SK-N-SH (cell line): ENCODE measurements at regions not wholly inside any gene's neighbourhood (a gene's known extent, or its start where the extent isn't known, plus 50 kb on each side); places are given as distances from the start of the nearest gene placed in this dataset.

Experiments
- CTCF ChIA-PET: fragments of 300-600, 350-600 bp; formaldehyde crosslinking; extraction: SDS; loops from one replicate; lab custom pipeline; 2021; lab: Yijun Ruan, JAX
- POLR2A ChIA-PET: fragments of 350-600 bp; sonication (Branson Sonifier 250); formaldehyde crosslinking; extraction: SDS; loops from one replicate; lab custom pipeline; 2020; ENCODE audit warnings: antibody characterized with exemption, inconsistent platforms; lab: Yijun Ruan, JAX
- DNase-seq: peaks from one replicate; pipeline ENCODE4 v3.0.0; 2012
- H2AFZ ChIP-seq: fragments of 200-600 bp; sonication (generic); 2 replicates; pipeline ENCODE4 v1.8.1; 2016; ENCODE audit warnings: antibody characterized with exemption, mild to moderate bottlenecking, low read depth
- H3F3A ChIP-seq: fragments of 200-600 bp; sonication (generic); replicated peaks from 2 replicates; pipeline ENCODE3; 2016; ENCODE audit warnings: antibody characterized with exemption, mild to moderate bottlenecking; ENCODE audit not compliant: insufficient read depth
- H3K27ac ChIP-seq, 2 experiments: fragments of 200-500 bp in 1 of 2; fragments of 200-600 bp in 1 of 2; sonication (Bioruptor generic) in 1 of 2; sonication (generic), shearing (Covaris generic) in 1 of 2; 2 replicates each; pipeline versions ENCODE4 v1.5.1 to v1.6.1; 2014 to 2016; ENCODE audit warnings: low read depth in 2 of 2, inconsistent platforms in 1 of 2, low read length in 1 of 2, mild to moderate bottlenecking in 1 of 2, mixed read lengths in 1 of 2
- H3K27me3 ChIP-seq: fragments of 200-600 bp; sonication (generic), shearing (Covaris generic); 2 replicates; pipeline ENCODE4 v1.6.1; 2016; ENCODE audit warnings: mixed run types; ENCODE audit not compliant: insufficient read depth
- H3K36me3 ChIP-seq, 2 experiments: fragments of 200-500 bp in 1 of 2; fragments of 200-600 bp in 1 of 2; sonication (Bioruptor generic) in 1 of 2; sonication (generic) in 1 of 2; replicated peaks in 1 of 2; 2 replicates each; pipeline versions ENCODE3 to v1.5.1; 2014 to 2016; ENCODE audit warnings: low read length in 1 of 2, mild to moderate bottlenecking in 1 of 2; ENCODE audit not compliant: insufficient read depth in 2 of 2, control insufficient read depth in 1 of 2
- H3K4me1 ChIP-seq, 2 experiments: fragments of 200-500 bp in 1 of 2; fragments of 200-600 bp in 1 of 2; sonication (Bioruptor generic) in 1 of 2; sonication (generic), shearing (Covaris generic) in 1 of 2; 2 replicates each; pipeline versions ENCODE4 v1.5.1 to v1.6.1; 2014 to 2016; ENCODE audit warnings: low read depth in 1 of 2, low read length in 1 of 2, mixed run types in 1 of 2; ENCODE audit not compliant: insufficient read depth in 2 of 2, control insufficient read depth in 1 of 2
- H3K4me2 ChIP-seq: fragments of 200-600 bp; sonication (generic), shearing (Covaris generic); 2 replicates; pipeline ENCODE4 v1.6.1; 2017; ENCODE audit warnings: mixed run types
- H3K4me3 ChIP-seq, 2 experiments: fragments of 200-500 bp in 1 of 2; fragments of 200-600 bp in 1 of 2; sonication (Bioruptor generic) in 1 of 2; sonication (generic), shearing (Covaris generic) in 1 of 2; 2 replicates each; pipeline versions ENCODE4 v1.5.1 to v1.8.1; 2014 to 2016; ENCODE audit warnings: low read depth in 2 of 2, inconsistent platforms in 1 of 2, low read length in 1 of 2, mild to moderate bottlenecking in 1 of 2, mixed read lengths in 1 of 2, moderate library complexity in 1 of 2
- H3K79me2 ChIP-seq: fragments of 200-600 bp; sonication (generic); 2 replicates; pipeline ENCODE4 v1.8.1; 2017; ENCODE audit warnings: mild to moderate bottlenecking; ENCODE audit not compliant: insufficient read depth
- H3K9ac ChIP-seq: fragments of 200-600 bp; sonication (generic); 2 replicates; pipeline ENCODE4 v1.6.1; 2017; ENCODE audit warnings: mixed run types
- H3K9me2 ChIP-seq: fragments of 200-600 bp; sonication (generic); 2 replicates; pipeline ENCODE4 v1.6.1; 2017; ENCODE audit warnings: mixed run types
- H3K9me3 ChIP-seq: fragments of 200-600 bp; sonication (generic); 2 replicates; pipeline ENCODE4 v1.6.1; 2017; ENCODE audit warnings: mixed run types, mild to moderate bottlenecking, moderate library complexity
- H4K20me1 ChIP-seq: fragments of 200-600 bp; sonication (generic); 2 replicates; pipeline ENCODE4 v1.6.1; 2017; ENCODE audit warnings: mild to moderate bottlenecking, mixed run types; ENCODE audit not compliant: insufficient read depth
- EP300 ChIP-seq, 2 experiments: IDR thresholded peaks; 2 replicates each; pipeline versions ENCODE4 v1.4.0 to v1.6.1; 2012; ENCODE audit warnings: borderline replicate concordance in 1 of 2, low read depth in 1 of 2, low read length in 1 of 2
- EZH2phosphoT487 ChIP-seq: fragments of 200-600 bp; sonication (generic); IDR thresholded peaks from 2 replicates; pipeline ENCODE4 v1.6.1; 2017; ENCODE audit warnings: low read depth, mixed run types, mild to moderate bottlenecking, antibody characterized with exemption, moderate library complexity, borderline replicate concordance
- FOSL2 ChIP-seq: IDR thresholded peaks from 2 replicates; pipeline ENCODE4 v1.4.0; 2012; ENCODE audit warnings: low read depth, mild to moderate bottlenecking, moderate library complexity, borderline replicate concordance
- FOXJ3 ChIP-seq: sonication (generic); formaldehyde crosslinking; IDR thresholded peaks from 2 replicates; pipeline ENCODE4 v1.5.1; 2020; ENCODE audit warnings: mild to moderate bottlenecking, missing genetic modification reagents
- JUND ChIP-seq: IDR thresholded peaks from 2 replicates; pipeline ENCODE4 v1.4.0; 2012
- MEF2A ChIP-seq: IDR thresholded peaks from 2 replicates; pipeline ENCODE4 v1.4.0; 2012; ENCODE audit warnings: low read depth, borderline replicate concordance
- MXI1 ChIP-seq: IDR thresholded peaks from 2 replicates; pipeline ENCODE4 v1.6.1; 2012; ENCODE audit warnings: mild to moderate bottlenecking, low read depth, low read length, improper control_type of control experiment
- REST ChIP-seq: IDR thresholded peaks from 2 replicates; pipeline ENCODE4 v1.6.1; 2012; ENCODE audit warnings: mild to moderate bottlenecking, low read depth, low read length, moderate library complexity
- RFX5 ChIP-seq: IDR thresholded peaks from 2 replicates; pipeline ENCODE4 v1.6.1; 2012; ENCODE audit warnings: mild to moderate bottlenecking, improper control_type of control experiment, low read length
- RXRA ChIP-seq: IDR thresholded peaks from 2 replicates; pipeline ENCODE4 v1.4.0; 2012; ENCODE audit warnings: low read depth, mild to moderate bottlenecking, borderline replicate concordance
- TCF12 ChIP-seq: IDR thresholded peaks from 2 replicates; pipeline ENCODE4 v1.4.0; 2012
- TEAD4 ChIP-seq: IDR thresholded peaks from 2 replicates; pipeline ENCODE4 v1.4.0; 2012; ENCODE audit warnings: mild to moderate bottlenecking, borderline replicate concordance; ENCODE audit not compliant: insufficient read depth
- USF1 ChIP-seq: IDR thresholded peaks from 2 replicates; pipeline ENCODE4 v1.4.0; 2012; ENCODE audit warnings: low read depth, borderline replicate concordance
- ZBTB33 ChIP-seq: IDR thresholded peaks from 2 replicates; pipeline ENCODE4 v1.4.0; 2012; ENCODE audit warnings: low read depth, borderline replicate concordance
- WGBS: methylation state at CpG from one replicate; pipeline ENCODE4 v1.1.6; 2017; ENCODE audit warnings: low lambda C conversion rate; 5-methylcytosine and 5-hydroxymethylcytosine counted together

- CTCF ChIA-PET = interaction anchor here (0.6 to 1.0 kb wide), 2 partner anchors 33 to 145 kb away, joined by 3 read pairs; no protein-coding TSS in a partner anchor
- H3K4me3 ChIP-seq = no peak overlapping the region
These were observed 79.3 kb upstream of the ADCY1 start for GRCh38 chr7:45494885-45495284.

GRCh38 chr7:45495618-45496017 is 78.5 kb upstream of the ADCY1 start:
- CTCF ChIA-PET = interaction anchor here (1.0 kb wide), 1 partner anchor 32 kb away, joined by 3 read pairs; no protein-coding TSS in a partner anchor
- Histone ChIP-seq H3K4me3 (no peak overlapping the region), H3K27me3 (no peaks in the 10 kb centered on the region), H3K9me3 (no peaks in the 10 kb centered on the region), H3K79me2 (no peaks in the 10 kb centered on the region), H3K4me2 (no peak overlapping the region), H3K27ac (no peak overlapping the region), H4K20me1 (no peaks in the 10 kb centered on the region), H3K9ac (no peak overlapping the region), H2AFZ (no peak overlapping the region), H3F3A (no peaks in the 10 kb centered on the region)
- 35% methylated on average over 3 of the region's 3 CpGs for WGBS
- no peak for DNase-seq
- TF ChIP-seq FOSL2 (no peak), TEAD4 (no peak), TCF12 (no peak), REST (no peak), ZBTB33 (no peak), MXI1 (no peak), RXRA (no peak), MEF2A (no peak)
- TF ChIP-seq, all 33 proteins: peak for 0
- Histone ChIP-seq H3K4me1 (no peaks in the 10 kb centered on the region; a peak in 1 of 4 replicates), H3K36me3 (no peaks in the 10 kb centered on the region), H3K9me2 (no peaks in the 10 kb centered on the region)
- POLR2A ChIA-PET = no interaction called here

More at GRCh38 chr7:45494885-45495284, 79.3 kb upstream of the ADCY1 start:
- Histone ChIP-seq H2AFZ (no peak overlapping the region), H3K9me2 (no peaks in the 10 kb centered on the region), H3K79me2 (no peaks in the 10 kb centered on the region), H3K9ac (no peak overlapping the region), H3K27me3 (no peaks in the 10 kb centered on the region), H3K4me2 (no peak overlapping the region), H3F3A (no peaks in the 10 kb centered on the region), H4K20me1 (no peaks in the 10 kb centered on the region), H3K36me3 (no peaks in the 10 kb centered on the region), H3K27ac (no peak overlapping the region), H3K4me1 (no peaks in the 10 kb centered on the region), H3K9me3 (no peaks in the 10 kb centered on the region)
- no peak for DNase-seq
- no peak for TF ChIP-seq EZH2phosphoT487
- TF ChIP-seq RXRA = no peak
- no peak for TF ChIP-seq JUND
- TF ChIP-seq EP300 (IDR thresholded peaks at IDR 0.05; ENCODE audit: borderline replicate concordance in 1 of 2, low read depth in 1 of 2, low read length in 1 of 2) = no peak
- TF ChIP-seq FOSL2 = no peak
- no peak for TF ChIP-seq USF1
- no peak for TF ChIP-seq TCF12
- no peak for TF ChIP-seq MEF2A
- TF ChIP-seq RFX5 = no peak
- no peak for TF ChIP-seq FOXJ3
- no peak for TF ChIP-seq TEAD4
- WGBS = 42% methylated on average over 6 of the region's 7 CpGs
- POLR2A ChIA-PET = no interaction called here
